IMR-90 (cell line): ENCODE measurements at regions not wholly inside any gene's neighbourhood (a gene's known extent, or its start where the extent isn't known, plus 50 kb on each side); places are given as distances from the start of the nearest gene placed in this dataset.

Experiments used
- ATAC-seq: fragments of 200-7000 bp; cut with Tn5 transposase; 2 replicates; pipeline ENCODE4 v1.9.1; 2020; ENCODE audit warnings: low read depth, mild to moderate bottlenecking, moderate library complexity
- BruUV-seq: library from RNA; stranded (reverse); fragments of 400-500 nt; replicated peaks from 2 replicates; lab custom pipeline; 2021; lab: Mats Ljungman, UMichigan
- CTCF ChIA-PET: fragments of 300-600 bp; formaldehyde crosslinking; extraction: SDS; loops from one replicate; lab custom pipeline; 2021; ENCODE audit warnings: antibody characterized with exemption; lab: Yijun Ruan, JAX
- POLR2A ChIA-PET: fragments of 300-600 bp; sonication (Branson Sonifier 250); formaldehyde crosslinking; loops from one replicate; lab custom pipeline; 2022; ENCODE audit warnings: antibody characterized with exemption; ENCODE audit not compliant: unreplicated experiment; lab: Charles Lee
- DNase-seq: peaks from one replicate; pipeline ENCODE4 v3.0.0; 2013
- H2AFZ ChIP-seq: replicated peaks from 2 replicates; pipeline ENCODE3; 2013; ENCODE audit warnings: low read length, mild to moderate bottlenecking; ENCODE audit not compliant: poor library complexity
- H2AK5ac ChIP-seq: 2 replicates; pipeline ENCODE4 v1.6.1; 2013; ENCODE audit warnings: low read depth, low read length, inconsistent platforms
- H2AK9ac ChIP-seq: replicated peaks from 2 replicates; pipeline ENCODE3; 2013; ENCODE audit warnings: mild to moderate bottlenecking, low read depth, low read length, moderate library complexity; ENCODE audit not compliant: poor library complexity
- H2BK120ac ChIP-seq: 2 replicates; pipeline ENCODE4 v1.6.1; 2013; ENCODE audit warnings: low read depth, low read length, inconsistent platforms
- H2BK15ac ChIP-seq: 3 replicates; pipeline ENCODE4 v1.6.1; 2013; ENCODE audit warnings: low read depth, low read length, inconsistent platforms
- H2BK20ac ChIP-seq: 2 replicates; pipeline ENCODE4 v1.6.1; 2013; ENCODE audit warnings: low read depth, mild to moderate bottlenecking, inconsistent platforms, low read length, moderate library complexity
- H2BK5ac ChIP-seq: 2 replicates; pipeline ENCODE4 v1.6.1; 2013; ENCODE audit warnings: mild to moderate bottlenecking, low read depth, low read length, inconsistent platforms; ENCODE audit not compliant: poor library complexity, severe bottlenecking
- H3K14ac ChIP-seq: replicated peaks from 2 replicates; pipeline ENCODE4 v1.6.1; 2013; ENCODE audit warnings: low read depth, low read length, inconsistent platforms
- H3K18ac ChIP-seq: 2 replicates; pipeline ENCODE4 v1.6.1; 2013; ENCODE audit warnings: low read depth, low read length, control low read depth
- H3K23ac ChIP-seq: 2 replicates; pipeline ENCODE4 v1.6.1; 2013; ENCODE audit warnings: low read depth, low read length, inconsistent platforms
- H3K27ac ChIP-seq: 2 replicates; pipeline ENCODE4 v1.5.1; 2013; ENCODE audit warnings: mild to moderate bottlenecking, control low read depth, low read length; ENCODE audit not compliant: insufficient read depth
- H3K27me3 ChIP-seq: 2 replicates; pipeline ENCODE4 v1.6.1; 2013; ENCODE audit warnings: low read length; ENCODE audit not compliant: control insufficient read depth, insufficient read depth
- H3K36me3 ChIP-seq: 2 replicates; pipeline ENCODE4 v1.6.1; 2013; ENCODE audit warnings: low read length, mixed read lengths; ENCODE audit not compliant: control insufficient read depth, insufficient read depth
- H3K4ac ChIP-seq: 2 replicates; pipeline ENCODE4 v1.6.1; 2013; ENCODE audit warnings: low read depth, low read length, inconsistent platforms
- H3K4me1 ChIP-seq: 2 replicates; pipeline ENCODE4 v1.6.1; 2013; ENCODE audit warnings: low read length, mixed read lengths; ENCODE audit not compliant: control insufficient read depth, insufficient read depth
- H3K4me2 ChIP-seq: 2 replicates; pipeline ENCODE4 v1.6.1; 2013; ENCODE audit warnings: low read depth, mild to moderate bottlenecking, control low read depth, low read length, moderate library complexity
- H3K4me3 ChIP-seq: 2 replicates; pipeline ENCODE4 v1.5.1; 2013; ENCODE audit warnings: low read depth, mild to moderate bottlenecking, control low read depth, low read length, moderate library complexity; ENCODE audit not compliant: insufficient read depth
- H3K56ac ChIP-seq: 2 replicates; pipeline ENCODE4 v1.6.1; 2013; ENCODE audit warnings: low read length, inconsistent platforms; ENCODE audit not compliant: insufficient read depth; ENCODE audit errors: extremely low read depth
- H3K79me1 ChIP-seq, 2 experiments: 2 replicates each; pipeline ENCODE4 v1.6.1; 2013; ENCODE audit warnings: low read length in 2 of 2, inconsistent platforms in 1 of 2, low read depth in 1 of 2
- H3K9ac ChIP-seq: 2 replicates; pipeline ENCODE4 v1.6.1; 2013; ENCODE audit warnings: low read depth, low read length, control low read depth
- H3K9me1 ChIP-seq: 2 replicates; pipeline ENCODE4 v1.6.1; 2013; ENCODE audit warnings: low read length, inconsistent platforms; ENCODE audit not compliant: insufficient read depth
- H3K9me3 ChIP-seq: 2 replicates; pipeline ENCODE4 v1.6.1; 2013; ENCODE audit warnings: low read length; ENCODE audit not compliant: control insufficient read depth, insufficient read depth
- H4K20me1 ChIP-seq: 2 replicates; pipeline ENCODE4 v1.6.1; 2013; ENCODE audit warnings: low read length, inconsistent platforms; ENCODE audit not compliant: insufficient read depth
- H4K5ac ChIP-seq: 2 replicates; pipeline ENCODE4 v1.6.1; 2013; ENCODE audit warnings: mild to moderate bottlenecking, low read depth, low read length, control low read depth
- H4K8ac ChIP-seq, 2 experiments: 2 replicates each; pipeline ENCODE4 v1.6.1; 2013; ENCODE audit warnings: low read depth in 2 of 2, low read length in 2 of 2, control low read depth in 1 of 2, inconsistent platforms in 1 of 2
- H4K91ac ChIP-seq: 2 replicates; pipeline ENCODE4 v1.6.1; 2013; ENCODE audit warnings: low read depth, low read length, inconsistent platforms; ENCODE audit not compliant: insufficient read depth
- BHLHE40 ChIP-seq: fragments of 150-350 bp; IDR thresholded peaks from 2 replicates; pipeline ENCODE4 v1.6.1; 2016; ENCODE audit warnings: mild to moderate bottlenecking, low read depth, low read length
- CEBPB ChIP-seq: IDR thresholded peaks from 2 replicates; pipeline ENCODE4 v1.6.1; 2012; ENCODE audit warnings: low read depth, low read length, improper control_type of control experiment
- RFX5 ChIP-seq: IDR thresholded peaks from 2 replicates; pipeline ENCODE4 v1.8.0; 2012; ENCODE audit warnings: low read depth, mild to moderate bottlenecking, low read length, moderate library complexity
- WGBS, 2 experiments: methylation state at CpG; one replicate each; pipeline versions ENCODE4 v1.1.5 to v1.1.7; 2013; ENCODE audit warnings: missing lambda C conversion rate in 2 of 2; ENCODE audit not compliant: insufficient read length in 1 of 2; ENCODE audit errors: extremely low coverage in 2 of 2; 5-methylcytosine and 5-hydroxymethylcytosine counted together
- dilution Hi-C: fragments of 300-500 bp; cut with HindIII; formaldehyde crosslinking; loops from one replicate; pipeline ENCODE4 v1.14.3; 2018; ENCODE audit warnings: low sequenced_read_pairs; ENCODE audit not compliant: unreplicated experiment
- in situ Hi-C: fragments of 300-500 bp; cut with MboI; formaldehyde crosslinking; loops from 3 replicates; pipeline ENCODE4 v1.14.3; 2019; ENCODE audit warnings: low sequenced_read_pairs, inconsistent platforms, mixed read lengths
- intact Hi-C: fragments of 100-400 bp; cut with micrococcal nuclease; formaldehyde crosslinking; loops from 2 replicates; pipeline ENCODE4 v1.10.0; 2022

- H2AFZ ChIP-seq, result no peak overlapping the region
- no peak overlapping the region for H3K4me3 ChIP-seq
Measured at GRCh38 chr13:53137779-53138178, 109.2 kb downstream of the OLFM4 start.

More at GRCh38 chr13:53137779-53138178, 109.2 kb downstream of the OLFM4 start:
- no peak overlapping the region for H4K5ac ChIP-seq
- ATAC-seq (peak; percentile 57), DNase-seq (peak; percentile 86)
- H4K20me1 ChIP-seq, result no peaks in the 10 kb centered on the region
- no peak overlapping the region for H2AK9ac ChIP-seq
- ChIA-PET POLR2A (no interaction called here), CTCF (interaction anchor here (1.6 kb wide), 1 partner anchor 14 kb away, joined by 6 read pairs; no protein-coding TSS in a partner anchor)
- TF ChIP-seq RFX5 (no peak), BHLHE40 (peak; percentile 9; the same call in 1 of the 2 replicates), CEBPB (peak; percentile 97)
- H3K79me1 ChIP-seq, result no peaks in the 10 kb centered on the region
- H3K9me3 ChIP-seq, result peaks cover 2% of the 10 kb centered on the region; the same call in 1 of the 2 replicates
- no peak overlapping the region for H2AK5ac ChIP-seq
- H2BK15ac ChIP-seq, result no peak overlapping the region
- H3K4me1 ChIP-seq, result 0 out of 2 replicates have a peak, but pooled peaks cover 4% of the 10 kb centered on the region
- H2BK5ac ChIP-seq, result peak overlapping the region; percentile 86
- no peaks in the 10 kb centered on the region for H3K36me3 ChIP-seq
- no peak overlapping the region for H3K23ac ChIP-seq
- peak overlapping the region; percentile 62; the same call in 1 of the 2 replicates for H3K4me2 ChIP-seq
- H3K9ac ChIP-seq, result no peak overlapping the region
- no TSS peak for BruUV-seq
- peak overlapping the region; percentile 87; the same call in 1 of the 2 replicates for H3K4ac ChIP-seq
- no peak overlapping the region for H3K56ac ChIP-seq
- peak overlapping the region; percentile 84; the same call in 1 of the 2 replicates for H2BK20ac ChIP-seq
- no peaks in the 10 kb centered on the region for H3K9me1 ChIP-seq
- intact Hi-C loops, result no loop called here
- H3K18ac ChIP-seq, result no peak overlapping the region
- H3K27ac ChIP-seq, result no peak overlapping the region
- in situ Hi-C loops, result loop anchor here (25.0 kb wide), 1 partner anchor 525 kb away; no protein-coding TSS in a partner anchor
- dilution Hi-C loops, result no loop called here
- peak overlapping the region; percentile 64; the same call in 1 of the 2 replicates for H2BK120ac ChIP-seq
- no peak overlapping the region for H4K91ac ChIP-seq
- no peak overlapping the region for H3K14ac ChIP-seq
- no peak overlapping the region for H4K8ac ChIP-seq
- no peaks in the 10 kb centered on the region for H3K27me3 ChIP-seq
- WGBS, 2 experiments, result no CpG with 5 or more reads among the region's 1 CpG
